ENCODE measurements at regions not wholly inside any gene's neighbourhood (a gene's known extent, or its start where the extent isn't known, plus 50 kb on each side); places are given as distances from the start of the nearest gene placed in this dataset.
"Not testable (repeated sequence)": the region's sequence is repeated elsewhere in the genome, so short reads cannot be mapped to it uniquely, and the experiment has no call there.

DNA sequence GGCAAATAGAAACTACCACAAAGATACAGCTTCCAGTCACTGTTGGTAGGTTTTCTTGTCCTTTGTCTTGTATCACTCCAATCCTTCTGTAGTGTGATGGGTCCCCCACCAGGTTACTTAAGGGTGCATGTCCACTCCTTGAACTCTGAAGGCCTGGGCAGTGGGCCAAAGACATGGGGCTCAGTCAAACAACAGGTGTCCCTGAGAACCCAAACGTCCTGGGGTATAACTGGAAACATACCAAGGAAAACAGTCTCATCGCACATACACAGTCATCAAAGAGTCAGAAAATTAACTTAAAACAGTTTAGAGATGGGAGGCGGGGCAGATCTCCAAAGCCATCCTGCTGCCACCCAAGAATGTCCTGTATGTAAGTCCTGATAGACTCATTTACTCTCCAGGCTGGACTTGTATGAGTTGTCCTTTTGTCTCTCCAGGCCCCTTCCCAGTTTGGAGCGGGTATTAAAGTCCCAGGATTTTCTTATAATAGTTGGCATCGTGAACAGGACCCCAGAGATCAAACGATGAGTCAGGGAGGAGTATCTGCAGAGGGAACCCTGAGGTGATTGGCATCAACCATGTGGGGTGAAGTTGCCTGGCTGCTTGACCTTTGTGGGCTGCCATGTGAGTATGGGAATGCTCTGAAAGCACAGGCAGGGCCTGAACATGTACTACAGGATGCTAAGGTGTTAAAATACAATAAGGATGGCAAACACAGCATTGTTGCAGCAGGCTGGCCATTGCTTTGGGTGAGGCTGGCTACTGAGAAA lies 613.2 kb upstream of the KLF12 start:
- H2AFZ ChIP-seq (ENCODE audit: low read length, unreplicated experiment) = no peak overlapping the region
- H3K36me3 ChIP-seq (ENCODE audit: insufficient read depth, low read length) = no peaks in the 10 kb centered on the region
- H3K4me3 ChIP-seq (ENCODE audit: low read depth, low read length) = no peak overlapping the region
- no peak overlapping the region for H3K27ac ChIP-seq (ENCODE audit: low read depth, low read length)
- H3K4me1 ChIP-seq (ENCODE audit: control insufficient read depth, insufficient read depth, low read length, unreplicated experiment) = no peaks in the 10 kb centered on the region
- H3K27me3 ChIP-seq (ENCODE audit: insufficient read depth, low read length) = no peaks in the 10 kb centered on the region
- no peaks in the 10 kb centered on the region for H3K79me2 ChIP-seq (ENCODE audit: control insufficient read depth, insufficient read depth, low read length, unreplicated experiment)

DNA sequence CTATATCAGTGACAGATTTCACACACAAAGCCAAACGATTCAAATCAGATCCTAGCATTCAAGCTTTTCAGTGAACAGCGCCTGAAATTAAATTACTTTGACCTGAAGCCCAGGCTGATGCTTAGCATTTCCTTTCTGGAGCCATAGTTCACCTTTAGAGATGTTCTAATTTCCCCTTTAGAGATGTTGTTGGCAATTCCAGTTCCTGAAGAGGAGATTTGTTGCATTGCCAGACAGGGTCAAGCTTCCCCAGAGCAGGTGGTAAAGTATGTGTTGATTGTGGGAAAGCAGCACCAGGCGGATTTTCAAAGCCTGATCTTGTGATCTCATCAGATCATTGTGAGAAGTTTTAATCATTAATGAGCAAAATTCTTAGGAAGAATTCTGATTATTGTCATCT lies 609.8 kb upstream of the KLF12 start:
- Histone ChIP-seq H3K4me1 (ENCODE audit: control insufficient read depth, insufficient read depth, low read length, unreplicated experiment) (no peaks in the 10 kb centered on the region), H3K4me3 (ENCODE audit: low read depth, low read length) (no peak overlapping the region), H3K27me3 (ENCODE audit: insufficient read depth, low read length) (no peaks in the 10 kb centered on the region), H2AFZ (ENCODE audit: low read length, unreplicated experiment) (no peak overlapping the region), H3K79me2 (ENCODE audit: control insufficient read depth, insufficient read depth, low read length, unreplicated experiment) (no peaks in the 10 kb centered on the region), H3K27ac (ENCODE audit: low read depth, low read length) (no peak overlapping the region), H3K36me3 (ENCODE audit: insufficient read depth, low read length) (no peaks in the 10 kb centered on the region)

DNA sequence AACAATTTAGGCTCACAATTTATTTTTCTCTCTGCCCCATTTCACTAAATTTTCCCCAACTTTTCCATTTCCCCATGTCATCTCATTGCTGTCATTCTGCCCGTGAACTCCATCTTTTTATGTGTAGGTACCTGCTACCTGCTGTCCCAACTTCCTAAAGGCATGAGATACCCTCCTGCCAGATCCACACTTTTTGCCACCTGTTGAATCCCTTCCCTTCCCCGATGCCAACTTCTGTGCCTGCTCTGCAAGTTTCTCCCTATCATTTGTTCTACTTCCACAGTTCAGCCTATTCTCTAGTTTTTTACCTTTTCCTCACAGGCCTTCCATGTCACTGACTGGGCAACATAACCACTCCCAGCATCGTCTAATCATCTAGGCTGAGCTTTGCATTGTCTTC lies 607.5 kb upstream of the KLF12 start:
- Histone ChIP-seq H2AFZ (ENCODE audit: low read length, unreplicated experiment) (no peak overlapping the region), H3K36me3 (ENCODE audit: insufficient read depth, low read length) (no peaks in the 10 kb centered on the region), H3K27ac (ENCODE audit: low read depth, low read length) (no peak overlapping the region), H3K27me3 (ENCODE audit: insufficient read depth, low read length) (no peaks in the 10 kb centered on the region), H3K4me3 (ENCODE audit: low read depth, low read length) (no peak overlapping the region), H3K4me1 (ENCODE audit: control insufficient read depth, insufficient read depth, low read length, unreplicated experiment) (no peaks in the 10 kb centered on the region), H3K79me2 (ENCODE audit: control insufficient read depth, insufficient read depth, low read length, unreplicated experiment) (no peaks in the 10 kb centered on the region)

GRCh38 chr13:74732736-74733385 lies 598.7 kb upstream of the KLF12 start:
- H3K4me1 ChIP-seq (ENCODE audit: control insufficient read depth, insufficient read depth, low read length, unreplicated experiment) = no peaks in the 10 kb centered on the region
- no peaks in the 10 kb centered on the region for H3K27me3 ChIP-seq (ENCODE audit: insufficient read depth, low read length)

GRCh38 chr13:74731731-74732130 lies 597.5 kb upstream of the KLF12 start:
- Histone ChIP-seq H3K4me3 (ENCODE audit: low read depth, low read length) (no peak overlapping the region), H3K4me1 (ENCODE audit: control insufficient read depth, insufficient read depth, low read length, unreplicated experiment) (no peaks in the 10 kb centered on the region), H2AFZ (ENCODE audit: low read length, unreplicated experiment) (no peak overlapping the region), H3K27me3 (ENCODE audit: insufficient read depth, low read length) (no peaks in the 10 kb centered on the region), H3K36me3 (ENCODE audit: insufficient read depth, low read length) (no peaks in the 10 kb centered on the region), H3K27ac (ENCODE audit: low read depth, low read length) (no peak overlapping the region), H3K79me2 (ENCODE audit: control insufficient read depth, insufficient read depth, low read length, unreplicated experiment) (no peaks in the 10 kb centered on the region)

More at GRCh38 chr13:74732736-74733385, 598.7 kb upstream of the KLF12 start:
- Histone ChIP-seq H3K79me2 (ENCODE audit: control insufficient read depth, insufficient read depth, low read length, unreplicated experiment) (no peaks in the 10 kb centered on the region), H3K4me3 (ENCODE audit: low read depth, low read length) (no peak overlapping the region), H2AFZ (ENCODE audit: low read length, unreplicated experiment) (no peak overlapping the region), H3K36me3 (ENCODE audit: insufficient read depth, low read length) (no peaks in the 10 kb centered on the region), H3K27ac (ENCODE audit: low read depth, low read length) (no peak overlapping the region)

GRCh38 chr13:74730556-74731331 lies 596.5 kb upstream of the KLF12 start:
- H3K27ac ChIP-seq (ENCODE audit: low read depth, low read length) = no peak overlapping the region

GRCh38 chr13:74726206-74726605 lies 592.0 kb upstream of the KLF12 start:
- H3K27me3 ChIP-seq (ENCODE audit: insufficient read depth, low read length) = no peaks in the 10 kb centered on the region
- H2AFZ ChIP-seq (ENCODE audit: low read length, unreplicated experiment) = no peak overlapping the region
- no peak overlapping the region for H3K4me3 ChIP-seq (ENCODE audit: low read depth, low read length)
- H3K27ac ChIP-seq (ENCODE audit: low read depth, low read length) = no peak overlapping the region
- H3K4me1 ChIP-seq (ENCODE audit: control insufficient read depth, insufficient read depth, low read length, unreplicated experiment) = no peaks in the 10 kb centered on the region
- H3K79me2 ChIP-seq (ENCODE audit: control insufficient read depth, insufficient read depth, low read length, unreplicated experiment) = no peaks in the 10 kb centered on the region
- no peaks in the 10 kb centered on the region for H3K36me3 ChIP-seq (ENCODE audit: insufficient read depth, low read length)

More at GRCh38 chr13:74730556-74731331, 596.5 kb upstream of the KLF12 start:
- Histone ChIP-seq H3K27me3 (ENCODE audit: insufficient read depth, low read length) (no peaks in the 10 kb centered on the region), H3K4me3 (ENCODE audit: low read depth, low read length) (no peak overlapping the region), H3K4me1 (ENCODE audit: control insufficient read depth, insufficient read depth, low read length, unreplicated experiment) (no peaks in the 10 kb centered on the region), H2AFZ (ENCODE audit: low read length, unreplicated experiment) (no peak overlapping the region), H3K79me2 (ENCODE audit: control insufficient read depth, insufficient read depth, low read length, unreplicated experiment) (no peaks in the 10 kb centered on the region), H3K36me3 (ENCODE audit: insufficient read depth, low read length) (no peaks in the 10 kb centered on the region)

- not testable (repeated sequence) for H3K79me2 ChIP-seq (ENCODE audit: control insufficient read depth, insufficient read depth, low read length, unreplicated experiment); H2AFZ ChIP-seq (ENCODE audit: low read length, unreplicated experiment); H3K27me3 ChIP-seq (ENCODE audit: insufficient read depth, low read length); H3K4me3 ChIP-seq (ENCODE audit: low read depth, low read length); H3K4me1 ChIP-seq (ENCODE audit: control insufficient read depth, insufficient read depth, low read length, unreplicated experiment); H3K27ac ChIP-seq (ENCODE audit: low read depth, low read length); H3K36me3 ChIP-seq (ENCODE audit: insufficient read depth, low read length)
Measured at GRCh38 chr13:74718232-74718842, 584.1 kb upstream of the KLF12 start.

- Histone ChIP-seq H3K4me1 (ENCODE audit: control insufficient read depth, insufficient read depth, low read length, unreplicated experiment) (no peaks in the 10 kb centered on the region), H3K4me3 (ENCODE audit: low read depth, low read length) (no peak overlapping the region), H2AFZ (ENCODE audit: low read length, unreplicated experiment) (no peak overlapping the region), H3K36me3 (ENCODE audit: insufficient read depth, low read length) (no peaks in the 10 kb centered on the region), H3K27ac (ENCODE audit: low read depth, low read length) (no peak overlapping the region), H3K79me2 (ENCODE audit: control insufficient read depth, insufficient read depth, low read length, unreplicated experiment) (no peaks in the 10 kb centered on the region), H3K27me3 (ENCODE audit: insufficient read depth, low read length) (no peaks in the 10 kb centered on the region)
Measured at GRCh38 chr13:74715718-74716117, 581.5 kb upstream of the KLF12 start.

DNA sequence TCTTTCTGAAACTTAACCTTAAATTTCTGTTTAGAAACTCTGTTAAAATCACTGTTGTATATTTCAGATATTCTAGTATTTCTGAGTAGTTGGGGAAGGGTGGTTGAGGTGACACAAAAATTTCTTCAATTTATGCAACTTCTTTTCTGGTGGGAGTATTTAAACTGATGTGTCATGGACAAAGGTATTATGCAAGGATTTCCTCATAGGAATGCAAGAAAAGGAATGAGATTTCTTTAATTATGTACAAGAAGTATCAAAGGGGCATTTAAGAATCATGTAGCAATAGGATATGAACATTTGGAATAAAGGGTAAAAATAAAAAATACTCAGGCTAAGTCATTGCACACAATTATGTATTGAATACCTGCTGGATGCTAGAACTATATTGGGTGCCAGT lies 575.8 kb upstream of the KLF12 start:
- Histone ChIP-seq H3K27me3 (ENCODE audit: insufficient read depth, low read length) (no peaks in the 10 kb centered on the region), H2AFZ (ENCODE audit: low read length, unreplicated experiment) (no peak overlapping the region), H3K27ac (ENCODE audit: low read depth, low read length) (no peak overlapping the region), H3K36me3 (ENCODE audit: insufficient read depth, low read length) (no peaks in the 10 kb centered on the region), H3K4me3 (ENCODE audit: low read depth, low read length) (no peak overlapping the region), H3K79me2 (ENCODE audit: control insufficient read depth, insufficient read depth, low read length, unreplicated experiment) (no peaks in the 10 kb centered on the region), H3K4me1 (ENCODE audit: control insufficient read depth, insufficient read depth, low read length, unreplicated experiment) (no peaks in the 10 kb centered on the region)

Measured in ACC112 (cell line).